NCI-H524 (cell line): ENCODE measurements at regions not wholly inside any gene's neighbourhood (a gene's known extent, or its start where the extent isn't known, plus 50 kb on each side); places are given as distances from the start of the nearest gene placed in this dataset.
"Not testable (repeated sequence)": the region's sequence is repeated elsewhere in the genome, so short reads cannot be mapped to it uniquely, and the experiment has no call there.

Experiments used
- DNase-seq, 2 experiments: peaks; one replicate each; lab custom pipeline; 2025; lab: John Stamatoyannopoulos, UW

DNA sequence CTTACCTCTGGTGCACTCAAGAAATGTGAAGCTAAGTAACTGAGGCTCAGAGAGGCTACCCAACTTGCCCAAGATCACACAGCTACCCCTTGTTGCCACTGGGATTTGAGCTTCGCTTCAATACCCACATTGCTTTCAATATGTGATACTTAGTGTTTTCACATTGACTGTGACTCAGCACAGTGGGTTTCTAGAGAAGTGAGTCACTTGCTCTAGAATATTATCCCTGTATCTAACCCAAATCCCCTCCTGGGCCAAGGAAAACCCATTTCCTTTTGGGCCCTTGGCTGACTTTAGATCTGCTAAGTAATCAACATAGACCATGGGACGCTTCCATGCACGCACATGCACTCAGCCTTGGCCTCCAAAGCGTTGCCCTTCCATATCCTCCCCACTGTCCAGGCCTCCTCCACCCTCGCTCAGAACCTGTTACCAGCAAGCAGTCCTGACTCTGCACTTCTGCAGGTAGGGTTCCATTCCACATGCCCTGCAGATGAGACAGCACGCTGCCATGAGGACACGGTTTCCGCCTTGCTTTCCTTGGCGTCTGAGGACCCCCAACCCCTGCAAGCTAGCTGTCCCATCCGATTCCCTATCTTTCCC is 87.7 kb upstream of the CHST15 start:
- no peak for DNase-seq

DNA sequence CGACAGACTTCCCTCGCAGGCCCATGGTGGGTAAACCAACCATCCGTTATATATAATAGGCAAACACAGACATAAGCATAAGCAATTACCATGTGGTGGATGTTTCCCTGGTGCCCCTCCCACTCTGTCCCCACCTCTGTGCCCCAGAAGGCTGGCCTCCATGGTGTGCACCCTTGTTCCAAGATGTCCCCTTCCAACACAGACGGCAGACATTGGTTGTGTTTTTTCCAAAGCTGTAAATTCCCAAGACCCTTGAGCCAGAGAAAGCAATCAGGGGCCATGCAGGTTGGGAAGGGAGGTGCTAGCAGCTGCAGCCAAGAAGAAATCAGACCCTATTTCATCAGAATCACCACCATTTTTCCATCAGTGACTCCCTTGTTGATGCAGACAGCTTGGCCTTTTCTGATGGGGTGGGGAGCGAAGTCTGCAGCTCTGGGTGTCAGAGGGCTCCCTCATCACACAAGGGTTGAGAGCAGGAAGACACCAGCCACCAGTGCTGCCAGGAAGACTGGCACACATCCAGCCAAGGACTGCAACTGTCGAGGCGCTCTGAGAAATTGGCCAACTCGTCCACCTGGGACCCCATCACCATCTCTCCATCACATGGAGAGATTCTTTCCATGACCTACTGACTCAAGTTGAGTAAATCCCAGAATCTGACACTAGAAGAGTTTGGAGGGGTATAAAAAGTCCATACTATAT is 86.8 kb upstream of the CHST15 start:
- no peak for DNase-seq

DNA sequence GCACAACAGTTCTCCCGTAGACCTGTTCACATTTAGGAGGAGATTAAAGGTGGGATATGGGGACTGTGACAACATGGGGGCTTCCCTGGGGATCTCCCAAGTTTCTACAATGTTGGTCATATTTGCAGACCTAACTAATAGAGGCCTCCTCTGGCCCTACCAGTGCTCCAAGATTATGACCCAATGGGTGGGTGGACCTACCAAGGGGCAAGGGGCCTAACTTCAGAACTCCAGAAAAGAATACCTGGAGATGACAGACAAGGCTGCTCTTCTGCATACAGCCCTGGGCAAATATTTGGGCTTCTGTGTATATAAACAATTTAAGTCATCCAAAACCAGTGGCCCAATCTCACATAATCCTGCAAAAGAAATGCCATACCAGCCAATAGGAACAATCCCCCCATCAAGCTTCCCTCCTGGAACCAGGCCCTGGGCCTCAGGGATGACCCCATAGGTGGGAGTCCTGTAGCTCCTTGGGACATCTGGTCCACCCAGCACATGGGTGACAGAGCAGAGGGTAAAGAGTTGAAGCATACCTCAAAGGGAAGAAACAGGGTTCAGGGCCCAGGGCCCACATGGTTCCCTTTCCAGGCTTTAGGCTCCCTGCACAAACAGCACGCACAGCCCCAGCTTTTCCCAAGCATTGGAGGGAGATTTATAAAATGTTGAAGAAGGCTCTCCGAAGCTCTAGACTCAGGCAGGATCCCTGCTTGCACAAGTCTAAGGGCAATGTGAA is 86.1 kb upstream of the CHST15 start:
- DNase-seq: no peak

DNA sequence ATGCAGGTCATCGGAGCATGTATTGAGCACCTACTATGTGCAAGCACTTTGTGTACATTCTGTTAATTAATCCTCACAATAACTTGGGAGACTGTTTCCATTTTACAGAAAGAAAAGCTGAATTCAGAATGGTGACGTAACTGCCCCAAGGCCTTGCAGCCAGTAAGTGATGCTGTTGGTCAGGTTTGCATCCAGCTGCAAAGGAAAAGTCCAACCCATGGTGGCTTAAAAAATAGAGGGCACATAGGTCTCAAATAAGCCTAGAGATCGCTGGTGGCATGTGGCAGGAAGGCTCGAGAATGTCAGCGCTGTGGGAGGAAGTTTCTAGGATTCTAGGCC is 83.8 kb upstream of the CHST15 start:
- no peak for DNase-seq

DNA sequence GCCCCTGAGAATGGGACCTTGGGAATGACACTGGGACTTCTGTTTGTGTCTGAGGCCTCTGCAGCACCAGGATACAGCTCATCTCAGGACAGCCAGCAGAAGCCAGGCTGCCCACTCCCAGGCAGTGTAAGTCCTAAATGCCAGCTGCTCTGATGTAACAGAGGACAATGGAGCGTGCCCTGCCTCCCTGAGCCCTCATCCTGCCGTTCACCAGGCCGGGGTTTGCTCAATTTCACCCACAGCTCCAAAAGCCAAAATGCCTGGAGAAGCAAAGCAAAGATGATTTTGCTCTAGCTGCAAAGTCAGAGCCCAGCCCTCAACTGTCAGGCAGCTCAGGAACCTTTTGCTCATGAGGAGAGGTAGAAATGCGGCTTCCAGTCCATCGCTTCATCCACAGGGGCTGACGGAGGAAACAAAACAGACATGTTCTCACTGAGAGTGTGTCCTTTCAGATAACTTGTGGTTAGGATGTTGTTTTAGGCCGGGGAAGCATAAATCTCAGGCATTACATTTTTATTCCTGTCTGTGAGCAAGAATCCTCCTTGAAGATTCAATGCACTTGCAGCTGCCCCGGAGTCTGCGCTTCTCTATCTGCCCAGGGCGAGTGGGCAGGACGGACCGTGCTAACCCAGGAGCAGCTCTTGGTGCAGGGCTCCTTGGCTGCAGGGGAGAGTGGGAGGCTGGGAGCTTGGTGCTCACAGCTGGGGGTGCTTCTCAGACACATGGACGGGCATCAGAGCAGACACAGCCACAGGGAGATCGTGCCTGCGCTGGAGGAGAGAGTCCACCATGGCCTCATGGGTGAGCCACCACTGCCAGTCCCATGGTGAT is 83.2 kb upstream of the CHST15 start:
- DNase-seq: no peak

DNA sequence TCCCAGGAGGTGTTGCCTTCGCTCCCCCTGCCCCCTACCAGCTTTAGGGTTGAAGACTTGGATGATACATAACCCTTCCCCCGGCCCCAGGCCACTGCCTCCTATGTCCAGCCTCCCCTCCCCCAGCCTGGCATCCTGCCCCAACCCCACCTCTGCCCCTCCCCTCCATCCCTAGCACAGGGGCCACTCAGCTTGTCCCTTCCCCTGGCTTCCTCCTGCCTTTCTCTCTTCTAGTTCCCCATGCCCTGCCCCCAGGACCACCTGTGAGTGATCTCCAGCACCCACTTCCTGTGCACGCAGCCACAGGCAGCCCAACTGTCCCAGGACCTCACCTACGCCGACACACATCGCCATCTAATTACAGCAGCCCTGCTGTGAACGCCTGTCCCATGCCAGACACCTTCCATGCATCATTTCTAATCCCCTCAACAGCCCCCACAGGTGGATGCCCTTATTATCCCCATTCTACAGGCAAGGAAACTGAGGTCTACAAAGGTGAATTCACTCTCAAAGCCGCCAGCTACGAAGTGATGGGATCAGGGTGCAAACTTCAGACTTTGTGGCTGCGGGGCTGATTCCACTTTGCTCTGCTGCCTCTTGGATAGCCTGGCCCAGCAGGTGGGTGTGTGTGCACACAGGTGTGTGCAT is 82.4 kb upstream of the CHST15 start:
- DNase-seq: no peak

DNA sequence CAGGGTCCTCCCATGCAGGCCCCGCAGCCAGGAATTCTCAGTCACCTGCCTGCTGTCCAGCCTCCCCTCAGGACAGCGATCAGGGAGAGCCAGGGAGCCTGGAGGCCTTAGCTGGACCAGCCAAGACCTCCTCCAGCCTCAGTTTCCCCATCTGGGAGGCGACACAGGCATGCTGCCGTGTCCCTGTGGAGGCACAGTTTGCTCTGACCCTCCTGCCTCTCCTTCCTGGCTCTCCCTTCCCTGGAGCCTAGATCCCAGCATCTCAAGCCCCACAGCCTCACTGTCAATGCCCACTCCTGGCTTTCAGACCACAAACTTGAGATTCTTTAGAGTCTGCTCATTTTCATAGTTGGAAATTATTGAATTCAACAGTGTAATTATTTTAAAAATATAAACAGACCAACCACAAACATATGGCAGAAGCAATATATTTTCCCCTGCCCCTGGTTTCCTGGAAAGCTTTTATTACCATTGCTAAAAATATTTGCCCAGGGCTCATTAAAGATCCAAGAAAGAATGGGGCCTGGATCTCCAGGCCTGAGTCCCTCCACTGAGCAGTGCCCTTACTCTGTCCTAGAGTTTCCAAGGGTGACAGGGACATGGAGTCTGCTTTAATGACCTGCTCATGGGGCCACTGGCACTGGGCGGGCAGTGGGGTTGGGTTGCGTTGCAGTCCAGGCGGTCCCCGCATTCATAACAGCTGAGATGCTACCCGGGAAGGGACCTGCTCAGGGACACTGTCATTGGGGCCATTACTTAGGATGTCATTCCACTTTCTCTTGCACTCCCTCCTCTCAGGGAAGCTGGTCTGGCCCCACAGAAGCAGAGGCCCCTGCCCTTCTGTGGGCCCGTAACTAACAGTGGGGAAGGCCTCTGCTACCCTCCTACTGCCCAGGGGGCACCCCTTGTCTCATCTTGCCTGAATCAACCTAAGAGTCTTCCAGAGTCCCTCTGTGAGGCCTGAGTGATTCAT is 81.6 kb upstream of the CHST15 start:
- DNase-seq: no peak

DNA sequence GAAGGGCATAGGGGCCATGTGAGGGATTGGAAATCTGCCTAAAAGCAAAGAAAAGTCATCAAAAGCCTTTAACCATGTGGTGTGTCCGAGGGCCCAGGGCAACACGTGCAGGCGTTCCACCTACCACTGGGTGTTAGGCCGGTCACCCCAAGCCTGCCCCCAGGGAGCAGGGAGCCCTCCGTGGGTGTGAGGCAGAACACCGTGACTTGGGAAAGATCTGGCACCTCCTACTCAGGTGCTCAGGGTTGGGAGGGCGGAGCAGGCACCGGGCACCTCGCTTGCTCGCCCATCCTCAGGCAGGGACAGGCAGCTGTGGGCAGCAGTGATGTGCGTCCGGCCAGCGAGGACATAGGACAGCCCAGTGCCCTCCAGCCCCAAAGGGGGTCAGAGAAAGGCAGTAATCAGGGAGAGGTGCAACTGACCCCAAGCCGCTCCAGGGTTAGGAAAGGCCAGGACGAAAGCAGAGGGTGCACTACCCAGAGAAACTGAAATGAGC is 80.7 kb upstream of the CHST15 start:
- no peak for DNase-seq

DNA sequence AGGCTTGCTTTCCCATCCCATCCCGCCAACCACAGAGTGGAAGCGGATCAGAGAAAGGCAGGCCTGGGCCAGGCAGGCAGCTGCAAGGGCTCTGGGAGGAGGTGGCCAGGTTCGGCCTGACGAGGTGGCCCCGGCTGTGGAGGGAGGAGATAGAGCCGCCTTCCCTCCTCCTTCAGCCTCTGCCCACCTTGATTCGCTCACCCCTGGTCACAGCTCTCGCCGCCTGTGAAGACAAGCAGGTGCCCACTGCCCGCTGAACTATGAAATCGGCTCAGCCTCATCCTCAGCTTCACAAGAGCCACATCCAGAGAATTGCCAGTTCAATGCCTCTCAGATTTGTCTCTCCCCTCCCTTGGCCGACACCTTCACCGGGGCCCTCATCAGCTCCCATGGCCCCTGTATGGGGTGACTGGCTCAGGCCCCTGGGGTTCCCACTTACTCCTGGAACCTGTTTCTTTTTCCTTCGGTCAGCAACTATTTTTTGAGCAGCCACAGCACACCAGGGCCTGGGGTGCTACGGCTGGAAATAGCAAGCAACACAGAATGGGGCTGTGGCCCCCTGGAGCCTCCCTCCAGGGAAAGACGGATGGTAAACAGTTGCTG is 80.0 kb upstream of the CHST15 start:
- DNase-seq: no peak

DNA sequence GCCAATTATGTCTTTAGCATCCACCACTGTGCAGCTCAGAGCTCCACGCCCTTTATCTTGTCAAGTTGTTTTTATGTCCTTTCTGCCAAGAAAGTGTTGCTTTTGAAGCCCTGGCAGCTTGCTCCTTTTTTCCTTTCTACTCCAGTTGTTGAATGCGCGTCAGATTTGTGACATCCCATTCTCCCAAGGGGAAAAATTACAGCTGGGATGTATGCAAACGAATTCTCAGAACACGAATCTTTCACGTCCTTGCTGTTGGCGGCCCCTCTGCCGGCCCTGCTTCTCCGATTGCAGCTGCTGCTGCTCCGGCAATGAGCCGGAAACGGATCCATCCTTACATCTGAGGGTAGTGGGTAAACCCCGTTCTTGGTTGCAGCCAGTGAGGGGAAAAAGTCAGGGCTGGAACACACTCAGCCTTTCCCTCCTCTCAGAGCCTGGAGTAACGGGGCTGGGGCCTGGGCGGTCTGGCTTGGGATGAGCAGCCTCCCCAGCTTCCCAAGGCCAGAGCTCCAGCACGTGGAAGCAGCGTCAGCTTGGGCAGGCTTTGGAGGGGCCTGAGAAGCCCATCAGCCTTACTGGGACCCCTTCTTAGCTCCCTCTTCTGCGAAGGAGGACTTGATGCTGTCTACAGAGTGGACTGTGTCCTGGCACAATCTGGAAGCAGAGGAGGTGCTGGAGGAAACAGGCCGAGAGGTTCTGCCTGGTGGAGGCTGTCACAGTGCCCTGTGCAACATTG is 79.0 kb upstream of the CHST15 start:
- DNase-seq: no peak

DNA sequence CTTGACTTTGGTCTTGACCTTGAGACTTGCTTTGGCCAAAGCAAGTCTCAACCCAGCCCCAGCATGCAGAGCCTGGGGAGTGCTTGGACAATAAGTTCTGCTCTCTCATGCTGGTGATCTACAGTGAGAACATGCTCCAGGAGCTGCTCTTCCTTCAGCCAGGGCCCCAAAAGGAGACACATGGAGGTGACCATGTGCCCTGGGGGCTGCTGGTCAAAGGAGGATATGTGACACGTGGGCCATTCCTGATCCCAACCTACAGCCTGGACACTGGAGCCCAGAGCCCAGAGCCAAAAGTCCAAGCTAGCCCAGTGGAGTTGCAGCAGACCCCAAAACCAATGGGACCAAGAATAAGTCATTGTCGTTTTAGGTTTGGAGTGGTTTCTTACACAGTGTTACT is 78.2 kb upstream of the CHST15 start:
- no peak for DNase-seq

DNA sequence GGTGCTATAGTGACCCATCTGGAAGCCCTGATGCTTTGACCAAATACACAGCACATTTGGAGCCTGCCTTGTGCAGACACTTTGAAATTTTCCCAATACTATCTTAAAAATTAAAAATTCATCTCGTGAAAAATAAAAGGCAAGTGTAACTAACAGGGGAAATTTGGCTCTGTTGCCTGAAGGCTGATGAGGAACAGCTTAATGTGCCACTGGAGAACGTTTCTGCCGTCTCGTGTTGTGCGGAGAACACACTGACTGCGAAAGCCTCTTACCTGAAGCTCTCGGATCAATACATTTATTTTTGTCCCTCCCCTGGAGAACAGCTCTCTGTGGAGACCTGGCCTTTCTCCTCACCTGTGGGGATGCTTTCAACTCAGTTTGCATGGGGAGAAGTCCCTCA is 77.2 kb upstream of the CHST15 start:
- no peak for DNase-seq

DNA sequence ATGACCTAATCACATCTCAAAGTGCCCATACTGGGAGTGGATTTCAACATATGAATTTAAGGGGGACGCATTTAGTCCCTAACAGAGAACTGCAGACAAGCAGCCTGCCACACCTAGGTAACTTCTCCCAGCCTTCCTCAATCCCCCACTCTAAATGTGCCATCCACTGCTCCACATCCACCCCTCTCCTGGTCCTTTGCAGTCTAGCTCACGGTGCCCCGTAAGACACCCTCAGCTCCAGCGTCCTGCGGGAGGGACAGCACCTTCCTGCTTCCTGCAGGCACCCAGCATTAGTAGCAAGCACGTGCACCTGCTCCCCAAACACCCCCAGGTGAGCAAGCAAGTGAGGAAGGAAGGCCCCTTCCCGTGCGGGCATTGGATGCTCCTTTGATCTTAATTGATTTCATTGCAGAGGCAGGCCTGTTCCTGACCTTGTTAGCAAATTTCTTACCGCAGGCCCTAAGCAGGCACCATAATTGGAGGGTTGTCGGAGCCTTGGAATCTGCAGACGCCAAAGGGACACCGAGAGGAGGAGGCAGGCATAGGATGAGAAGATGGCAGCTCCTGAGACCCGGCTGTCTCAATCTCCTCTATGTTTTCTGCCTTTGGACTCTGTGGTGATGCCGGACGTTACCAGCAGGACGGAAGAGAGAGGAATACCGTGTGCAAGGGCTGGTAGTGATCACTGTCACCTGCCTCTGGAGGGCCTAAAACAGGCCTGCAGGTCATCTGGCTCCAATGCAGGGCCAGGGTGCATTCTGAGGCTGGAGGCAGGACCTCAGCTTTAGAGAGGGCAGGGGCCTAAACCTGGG is 75.8 kb upstream of the CHST15 start:
- no peak for DNase-seq

DNA sequence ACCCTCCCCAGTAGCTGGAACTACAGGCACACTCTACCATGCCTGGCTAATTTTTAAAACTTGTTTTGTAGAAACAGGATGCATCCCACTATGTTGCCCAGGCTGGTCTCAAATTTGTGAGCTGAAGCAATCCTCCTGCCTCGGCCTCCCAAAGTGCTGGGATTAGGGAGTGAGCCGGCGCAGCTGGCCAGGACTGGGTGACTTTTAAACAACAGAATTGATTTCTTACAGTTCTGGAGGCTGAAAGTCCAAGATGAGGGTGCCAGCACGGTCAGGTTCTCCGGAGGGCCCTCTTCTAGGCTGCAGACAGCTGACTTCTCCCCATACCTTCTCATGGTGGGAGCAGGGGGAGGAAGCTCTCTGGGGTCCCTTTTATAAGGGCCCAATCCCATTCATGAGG is 75.2 kb upstream of the CHST15 start:
- no peak for DNase-seq

DNA sequence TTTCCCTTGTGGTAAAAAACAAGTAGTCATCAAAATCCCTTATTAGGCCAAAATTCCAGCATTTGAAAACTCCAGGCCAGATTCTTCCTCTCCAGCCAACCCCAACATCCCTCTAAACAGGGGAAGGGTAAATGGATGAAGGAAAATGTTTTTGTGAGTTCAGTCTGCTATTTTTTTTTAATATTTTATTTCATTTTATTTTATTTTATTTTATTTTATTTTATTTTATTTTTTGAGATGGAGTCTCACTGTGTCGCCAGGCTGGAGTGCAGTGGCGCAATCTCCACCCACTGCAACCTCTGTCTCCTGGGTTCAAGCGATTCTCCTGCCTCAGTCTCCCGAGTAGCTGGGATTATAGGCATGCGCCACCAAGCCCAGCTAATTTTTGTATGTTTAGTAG is 74.5 kb upstream of the CHST15 start:
- not testable (repeated sequence) for DNase-seq

DNA sequence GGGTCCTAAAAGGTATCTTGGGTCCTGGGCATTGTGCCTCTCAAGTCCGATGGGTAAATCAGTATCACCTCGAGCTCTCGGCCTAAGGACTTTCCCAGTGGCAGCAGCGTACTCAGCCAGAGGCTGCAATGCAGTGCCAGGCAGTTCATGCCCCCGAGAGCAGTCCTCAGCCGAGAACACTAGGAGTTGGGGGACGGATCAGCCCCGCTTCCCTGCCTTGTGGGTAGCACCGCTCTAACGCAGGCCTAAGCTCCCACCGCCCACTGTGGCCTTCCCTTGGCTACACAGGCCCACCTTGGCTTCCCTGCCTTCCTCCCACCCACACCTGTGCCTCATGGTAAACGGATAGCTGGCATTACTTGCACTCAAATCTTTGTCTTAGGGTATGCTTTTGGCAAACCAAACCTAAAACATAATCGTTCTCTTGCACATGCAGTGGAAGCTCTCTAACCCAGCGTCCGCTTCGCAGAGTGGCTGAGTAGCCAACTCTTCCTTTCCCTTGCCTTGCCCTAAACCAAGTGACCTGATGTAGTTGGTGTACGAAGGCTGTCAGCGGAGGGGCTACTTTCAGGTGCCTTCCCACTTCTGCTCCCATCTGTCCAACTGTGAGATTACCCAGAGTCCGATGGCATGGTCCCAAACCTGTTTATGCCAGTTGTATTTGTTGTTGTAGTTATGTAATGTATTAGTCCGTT is 73.2 kb upstream of the CHST15 start:
- no peak for DNase-seq

DNA sequence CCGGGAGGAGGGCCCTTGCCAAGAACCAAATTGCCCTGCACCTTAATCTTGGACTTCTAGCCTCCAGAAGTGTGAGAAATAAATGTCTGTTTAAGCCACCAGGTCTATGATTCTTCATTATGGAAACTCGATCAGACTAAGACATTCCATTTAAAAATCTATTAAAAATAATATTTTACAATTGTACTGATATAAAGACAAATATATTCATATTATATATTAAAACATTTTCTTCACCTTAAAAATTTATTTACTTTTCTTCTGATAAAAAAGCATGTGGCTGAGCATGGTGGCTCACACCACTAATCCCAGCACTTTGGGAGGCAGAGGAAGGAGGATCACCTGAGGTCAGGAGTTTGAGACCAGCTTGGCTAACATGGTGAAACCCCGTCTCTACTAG is 72.4 kb upstream of the CHST15 start:
- no peak for DNase-seq

DNA sequence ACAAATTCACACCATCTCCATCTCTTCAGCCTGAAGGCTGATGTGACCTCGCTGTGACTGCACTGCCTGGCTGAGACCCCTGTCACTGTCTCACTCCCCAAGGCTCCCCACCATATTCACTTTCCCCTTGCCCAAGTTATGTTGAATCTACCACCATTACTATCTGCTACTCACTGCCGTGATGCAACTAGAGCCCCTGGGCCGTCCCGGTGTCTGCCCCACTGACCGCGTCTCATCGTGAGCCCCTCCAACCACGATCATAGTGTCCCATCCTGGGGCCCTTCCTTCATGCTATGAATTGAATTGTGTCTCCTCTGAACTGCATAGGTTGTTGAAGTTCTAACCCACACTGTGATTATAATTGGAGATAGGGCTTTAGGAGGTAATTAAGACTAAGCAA is 71.9 kb upstream of the CHST15 start:
- no peak for DNase-seq
